Thymus (tissue), 11 donors: ENCODE measurements at regions not wholly inside any gene's neighbourhood (a gene's known extent, or its start where the extent isn't known, plus 50 kb on each side); places are given as distances from the start of the nearest gene placed in this dataset.

Experiments
- DNase-seq, 9 donors: peaks; one replicate each; pipeline ENCODE4 v3.0.0-alpha.2; 2013; ENCODE audit warnings: low spot score in 9 of 9, low read depth in 6 of 9, missing footprints in 1 of 9
- H3K27ac ChIP-seq, 2 donors: one replicate each; pipeline ENCODE4 v1.5.1; 2013; ENCODE audit warnings: control low read depth in 1 of 2, low read depth in 1 of 2, low read length in 1 of 2, mild to moderate bottlenecking in 1 of 2, moderate library complexity in 1 of 2
- H3K27me3 ChIP-seq, 2 donors: one replicate each; pipeline ENCODE4 v1.5.1; 2013; ENCODE audit warnings: low read length in 1 of 2; ENCODE audit not compliant: control insufficient read depth in 2 of 2, insufficient read depth in 1 of 2
- H3K36me3 ChIP-seq, 2 donors: one replicate each; pipeline ENCODE4 v1.5.1; 2013; ENCODE audit warnings: low read length in 1 of 2, mild to moderate bottlenecking in 1 of 2, moderate library complexity in 1 of 2; ENCODE audit not compliant: control insufficient read depth in 2 of 2, insufficient read depth in 2 of 2
- H3K4me1 ChIP-seq, 2 donors: one replicate each; pipeline ENCODE4 v1.5.1; 2013; ENCODE audit warnings: low read length in 2 of 2; ENCODE audit not compliant: control insufficient read depth in 2 of 2, insufficient read depth in 2 of 2
- H3K4me3 ChIP-seq, 2 donors: one replicate each; pipeline ENCODE4 v1.5.1; 2013; ENCODE audit warnings: low read length in 2 of 2, control low read depth in 1 of 2, mild to moderate bottlenecking in 1 of 2
- H3K9me3 ChIP-seq, 2 donors: one replicate each; pipeline ENCODE4 v1.5.1; 2013; ENCODE audit warnings: low read length in 1 of 2, mild to moderate bottlenecking in 1 of 2; ENCODE audit not compliant: control insufficient read depth in 2 of 2, insufficient read depth in 1 of 2
- whole genome bisulfite sequencing: extraction: QIAGEN DNeasy Blood & Tissue Kit; methylation state at CpG from one replicate; pipeline ENCODE4 v1.1.7; 2013; 5-methylcytosine and 5-hydroxymethylcytosine counted together
- donor health status: healthy.

DNA sequence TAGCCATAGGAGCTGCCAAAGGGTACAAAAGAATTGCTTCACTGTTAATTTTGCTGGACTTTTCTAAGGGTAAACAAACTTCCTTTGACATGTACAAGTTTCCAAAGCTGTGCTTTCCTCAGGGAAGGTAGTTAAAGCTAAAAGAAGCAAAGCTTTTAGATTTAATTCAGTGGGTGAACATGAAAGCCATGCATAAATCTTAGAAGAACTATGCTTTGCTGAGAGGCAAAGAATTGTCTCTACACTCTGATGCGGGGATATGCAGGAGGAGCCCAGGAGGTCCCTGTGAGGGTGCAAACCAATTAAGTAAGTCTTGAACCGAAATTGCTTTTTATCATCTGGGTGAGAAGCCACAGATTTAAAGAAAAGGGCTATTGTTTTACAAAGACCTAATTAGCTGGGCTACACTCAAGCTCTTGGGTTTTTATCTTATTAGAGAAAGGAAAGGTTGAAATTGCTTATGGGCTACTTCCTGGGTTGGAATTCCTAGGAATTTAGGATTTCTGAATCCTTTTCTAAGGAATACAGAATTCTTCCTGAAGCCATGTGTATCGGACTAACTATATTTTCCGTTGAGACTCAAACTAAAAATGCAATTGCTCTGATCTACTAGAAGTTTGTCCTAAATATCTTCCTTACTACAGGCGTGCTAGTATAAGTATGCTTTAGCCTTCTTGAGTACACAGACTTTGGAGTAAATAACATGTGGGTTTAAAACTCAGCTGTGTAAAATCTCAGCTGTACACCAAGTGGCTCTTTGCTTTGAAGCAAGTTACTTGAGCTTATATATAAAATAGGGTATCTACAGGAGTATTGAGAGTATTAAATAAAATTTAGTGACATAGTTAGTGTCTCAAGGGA is 188.4 kb upstream of the ANK2 start:
- Histone ChIP-seq H3K27me3 (no peaks in the 10 kb centered on the region), H3K4me1 (no peaks in the 10 kb centered on the region), H3K4me3 (no peak overlapping the region), H3K9me3 (no peaks in the 10 kb centered on the region), H3K36me3 (no peaks in the 10 kb centered on the region), H3K27ac (no peak overlapping the region)
- 73% methylated on average over 5 of the region's 5 CpGs for WGBS
- DNase-seq = no peak

DNA sequence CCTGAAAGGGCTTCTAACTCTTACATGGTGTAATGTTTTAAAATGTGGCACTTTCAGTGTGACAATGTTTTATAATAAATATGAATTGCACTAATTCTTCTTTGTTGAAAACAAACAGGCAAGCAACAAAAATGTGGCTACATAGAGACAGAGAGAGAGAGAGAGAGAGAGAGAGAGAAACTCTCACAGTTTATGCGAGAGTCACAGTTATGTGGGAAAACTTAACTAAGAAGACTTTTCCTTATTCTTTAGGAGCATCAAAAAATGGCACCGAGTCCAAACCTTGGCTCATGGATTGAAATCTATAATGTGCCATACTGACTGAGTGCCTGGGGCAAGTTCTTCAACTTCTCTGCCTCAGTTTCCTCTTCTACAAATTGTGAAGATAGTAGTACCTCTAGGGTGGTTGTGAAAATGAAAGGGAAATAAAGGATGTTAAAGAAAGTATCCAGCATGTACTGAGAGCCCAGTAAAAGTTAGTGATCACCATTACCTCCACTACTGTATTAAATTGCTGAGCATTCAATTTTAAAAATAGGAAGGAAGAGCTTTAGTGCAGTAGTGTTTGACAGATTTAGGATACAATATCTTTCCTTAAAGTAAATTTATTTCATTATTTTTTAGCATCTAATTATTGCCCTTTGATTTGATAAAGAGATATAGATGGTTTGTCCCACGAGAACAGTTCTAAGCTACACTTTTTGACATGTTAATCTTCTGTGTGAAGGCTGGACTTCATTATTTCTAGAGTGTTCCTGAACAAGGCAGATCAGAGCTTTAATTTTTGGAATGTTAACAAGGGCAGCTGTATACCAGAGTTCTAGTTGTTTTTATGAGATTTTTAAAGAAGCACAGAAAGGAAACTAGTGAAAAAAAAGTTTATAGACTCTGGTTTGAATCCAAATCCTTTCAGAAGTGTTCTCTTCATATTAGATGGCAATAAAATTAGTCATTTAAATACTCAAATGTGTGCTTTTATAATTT is 187.5 kb upstream of the ANK2 start:
- WGBS = 83% methylated on average over 3 of the region's 3 CpGs
- H3K27ac ChIP-seq = no peak overlapping the region
- no peaks in the 10 kb centered on the region for H3K27me3 ChIP-seq
- no peaks in the 10 kb centered on the region for H3K36me3 ChIP-seq
- no peak for DNase-seq
- H3K9me3 ChIP-seq = no peaks in the 10 kb centered on the region
- no peak overlapping the region for H3K4me3 ChIP-seq
- H3K4me1 ChIP-seq = no peaks in the 10 kb centered on the region

DNA sequence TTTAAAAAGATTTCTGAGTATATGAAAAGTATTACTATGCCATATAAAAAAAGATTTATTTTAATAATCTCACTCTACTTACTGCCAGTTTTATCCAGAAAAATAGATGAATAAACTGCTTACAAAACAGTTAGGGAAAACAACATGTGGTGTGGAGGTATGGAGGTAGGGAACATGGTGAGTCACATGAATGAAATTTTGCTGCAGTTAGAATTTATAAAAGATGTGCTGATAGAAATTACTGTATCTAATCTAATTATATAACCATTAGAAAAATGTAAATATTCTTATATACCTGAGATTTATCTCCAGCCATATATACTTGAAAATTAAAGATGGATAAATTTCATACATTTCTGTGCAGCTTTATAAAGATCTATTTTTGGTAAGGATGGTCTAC is 184.0 kb upstream of the ANK2 start:
- no peak overlapping the region for H3K4me3 ChIP-seq
- no peaks in the 10 kb centered on the region for H3K4me1 ChIP-seq
- no peaks in the 10 kb centered on the region for H3K27me3 ChIP-seq
- no peaks in the 10 kb centered on the region for H3K9me3 ChIP-seq
- no peak for DNase-seq
- H3K27ac ChIP-seq = no peak overlapping the region
- no peaks in the 10 kb centered on the region for H3K36me3 ChIP-seq

GRCh38 chr4:112876316-112876715 is 173.1 kb upstream of the ANK2 start:
- Histone ChIP-seq H3K36me3 (no peaks in the 10 kb centered on the region), H3K4me3 (no peak overlapping the region), H3K27me3 (no peaks in the 10 kb centered on the region), H3K27ac (no peak overlapping the region), H3K4me1 (no peaks in the 10 kb centered on the region), H3K9me3 (no peaks in the 10 kb centered on the region)
- no peak for DNase-seq
- 85% methylated on average over 2 of the region's 2 CpGs for WGBS

GRCh38 chr4:112881842-112882241 is 167.6 kb upstream of the ANK2 start:
- Histone ChIP-seq H3K4me3 (no peak overlapping the region), H3K4me1 (no peaks in the 10 kb centered on the region), H3K27me3 (no peaks in the 10 kb centered on the region), H3K27ac (no peak overlapping the region), H3K36me3 (no peaks in the 10 kb centered on the region), H3K9me3 (no peaks in the 10 kb centered on the region)
- DNase-seq = no peak
- WGBS = 89% methylated on average over 12 of the region's 12 CpGs

DNA sequence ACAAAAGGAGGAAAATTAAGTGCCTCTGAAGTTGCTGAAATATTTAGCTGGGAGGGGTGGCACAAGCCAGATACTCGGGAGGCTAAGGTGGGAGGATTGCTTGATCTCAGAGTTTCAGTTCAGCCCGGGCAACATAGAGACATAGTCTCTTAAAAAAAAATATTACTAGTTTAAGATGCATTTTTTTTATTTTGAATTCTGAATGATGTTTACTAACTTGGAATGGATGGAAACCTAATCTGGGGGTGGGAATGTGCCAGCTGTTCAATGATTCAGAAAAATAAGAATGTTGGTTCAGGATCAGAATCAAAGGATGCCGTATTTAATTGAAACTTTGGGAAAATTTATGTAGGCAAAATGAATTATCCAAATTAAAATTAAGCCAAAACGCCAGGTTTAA is 167.2 kb upstream of the ANK2 start:
- no peak overlapping the region for H3K4me3 ChIP-seq

DNA sequence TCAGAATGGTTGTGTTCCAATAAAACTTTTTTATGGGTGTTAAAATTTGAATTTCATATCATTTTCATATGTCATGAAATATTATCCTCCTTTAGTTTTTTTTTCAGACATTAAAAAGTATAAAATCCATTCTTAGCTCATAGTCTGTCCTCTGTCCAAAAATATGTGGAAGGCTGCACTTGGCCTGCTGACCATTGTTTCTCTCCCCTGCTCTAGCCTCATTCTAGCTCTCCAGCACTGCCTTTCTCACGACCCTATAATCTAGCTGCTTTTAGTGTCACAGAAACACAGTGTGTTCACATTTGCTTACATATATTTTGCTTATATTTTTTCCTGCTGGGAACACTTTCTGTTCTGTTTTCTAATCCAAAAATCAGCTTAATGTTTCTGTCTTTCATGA is 165.0 kb upstream of the ANK2 start:
- Histone ChIP-seq H3K36me3 (no peaks in the 10 kb centered on the region), H3K27me3 (no peaks in the 10 kb centered on the region), H3K9me3 (no peaks in the 10 kb centered on the region), H3K4me3 (no peak overlapping the region), H3K4me1 (no peaks in the 10 kb centered on the region), H3K27ac (no peak overlapping the region)
- 80% methylated on average over 1 of the region's 1 CpG for WGBS
- DNase-seq = no peak

More for the DNA sequence above, 167.2 kb upstream of the ANK2 start:
- Histone ChIP-seq H3K9me3 (no peaks in the 10 kb centered on the region), H3K27me3 (no peaks in the 10 kb centered on the region), H3K4me1 (no peaks in the 10 kb centered on the region), H3K36me3 (no peaks in the 10 kb centered on the region), H3K27ac (no peak overlapping the region)
- 92% methylated on average over 4 of the region's 4 CpGs for WGBS
- DNase-seq = no peak

DNA sequence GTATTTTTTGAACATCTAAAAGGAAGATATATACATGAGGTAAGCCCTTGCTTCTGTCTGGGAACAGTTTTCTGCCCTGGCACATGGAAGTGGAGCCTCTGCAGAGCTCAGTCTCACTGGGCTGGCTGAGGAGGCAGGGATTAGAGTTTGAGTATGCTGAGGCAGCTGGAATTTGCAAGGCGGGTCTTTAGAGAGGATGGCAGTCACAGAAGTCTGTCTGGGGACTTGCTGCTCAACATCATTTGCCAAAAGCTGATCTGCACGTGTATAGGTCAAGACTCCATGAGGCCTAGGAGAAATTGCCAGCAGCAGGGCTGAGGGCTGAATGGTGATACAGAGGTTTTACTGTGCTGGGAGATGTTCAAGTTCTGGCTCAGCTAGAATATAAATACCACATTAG is 163.6 kb upstream of the ANK2 start:
- Histone ChIP-seq H3K9me3 (no peaks in the 10 kb centered on the region), H3K4me1 (no peaks in the 10 kb centered on the region), H3K27me3 (no peaks in the 10 kb centered on the region), H3K27ac (no peak overlapping the region), H3K4me3 (no peak overlapping the region), H3K36me3 (no peaks in the 10 kb centered on the region)
- 95% methylated on average over 2 of the region's 2 CpGs for WGBS
- DNase-seq = no peak

GRCh38 chr4:112888622-112889021 is 160.8 kb upstream of the ANK2 start:
- WGBS = 91% methylated on average over 2 of the region's 2 CpGs
- Histone ChIP-seq H3K27ac (no peak overlapping the region), H3K27me3 (no peaks in the 10 kb centered on the region), H3K9me3 (no peaks in the 10 kb centered on the region), H3K4me3 (no peak overlapping the region), H3K4me1 (no peaks in the 10 kb centered on the region), H3K36me3 (no peaks in the 10 kb centered on the region)
- no peak for DNase-seq
